Stimulated activated CD4-positive, alpha-beta T cell treated with anti-CD3 and anti-CD28 coated beads, Interleukin-2, amount 100 ng/mL, for 48 hours (primary cell): ENCODE measurements at regions not wholly inside any gene's neighbourhood (a gene's known extent, or its start where the extent isn't known, plus 50 kb on each side); places are given as distances from the start of the nearest gene placed in this dataset.

ENCODE experiments used
- DNase-seq, 2 donors: peaks; one replicate each; pipeline ENCODE4 v3.0.0-alpha.2; 2020

- DNase-seq: no peak
These were observed 257.9 kb upstream of the AMELY start for GRCh38 chrY:7169475-7169874.

DNA sequence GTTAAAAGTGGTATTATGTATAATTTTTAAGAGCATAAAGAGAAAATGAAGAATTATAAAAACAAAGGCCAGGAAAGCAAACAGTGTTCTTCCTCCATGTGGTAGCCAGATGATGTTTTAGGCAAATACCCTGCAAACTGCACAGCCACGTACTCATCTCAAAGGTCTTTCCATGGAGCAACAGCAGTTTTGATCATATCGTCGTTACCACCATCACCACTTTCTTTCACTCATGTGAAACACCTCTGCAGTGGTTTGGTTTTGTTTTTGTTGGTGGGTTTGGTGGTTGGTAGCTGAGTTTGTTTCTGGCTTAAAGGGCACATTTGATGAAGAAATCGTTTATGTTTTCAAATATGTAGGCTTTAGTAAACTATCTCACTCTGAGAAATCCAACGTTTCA is 229.9 kb upstream of the AMELY start:
- no peak for DNase-seq
